GM18505 (cell line): ENCODE measurements at regions not wholly inside any gene's neighbourhood (a gene's known extent, or its start where the extent isn't known, plus 50 kb on each side); places are given as distances from the start of the nearest gene placed in this dataset.

Source experiments
- ATAC-seq: cut with Tn5 transposase; IDR thresholded peaks from one replicate; pipeline ENCODE4 v1.9.1; 2021; ENCODE audit not compliant: unreplicated experiment
- POLR2A ChIP-seq: IDR thresholded peaks from 4 replicates; pipeline ENCODE4 v1.6.1; 2011; ENCODE audit warnings: borderline replicate concordance; ENCODE audit not compliant: insufficient read depth, insufficient read length; ENCODE audit errors: extremely low read depth

DNA sequence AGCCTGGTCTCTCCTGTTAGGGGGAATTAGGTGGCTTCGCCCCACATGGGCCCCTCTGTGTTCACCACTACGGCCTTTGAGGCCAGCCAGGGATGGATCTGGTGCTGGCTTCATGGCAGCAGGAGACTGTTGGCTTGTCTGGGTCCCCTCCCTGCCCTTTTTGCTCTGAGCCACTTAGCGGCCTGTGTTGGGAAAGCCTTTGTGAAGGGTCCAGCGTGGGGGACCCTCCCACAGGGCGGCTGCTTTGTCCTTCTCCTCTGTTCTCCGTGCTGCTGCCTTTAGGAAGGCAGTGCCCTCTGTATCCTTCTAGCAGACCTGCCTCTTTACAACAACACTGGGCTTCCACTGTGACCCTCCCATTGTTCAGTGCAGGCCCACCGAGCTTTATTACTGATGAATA lies 118.4 kb downstream of the TSN start:
- no peak for ATAC-seq
- TF ChIP-seq POLR2A: no peak

DNA sequence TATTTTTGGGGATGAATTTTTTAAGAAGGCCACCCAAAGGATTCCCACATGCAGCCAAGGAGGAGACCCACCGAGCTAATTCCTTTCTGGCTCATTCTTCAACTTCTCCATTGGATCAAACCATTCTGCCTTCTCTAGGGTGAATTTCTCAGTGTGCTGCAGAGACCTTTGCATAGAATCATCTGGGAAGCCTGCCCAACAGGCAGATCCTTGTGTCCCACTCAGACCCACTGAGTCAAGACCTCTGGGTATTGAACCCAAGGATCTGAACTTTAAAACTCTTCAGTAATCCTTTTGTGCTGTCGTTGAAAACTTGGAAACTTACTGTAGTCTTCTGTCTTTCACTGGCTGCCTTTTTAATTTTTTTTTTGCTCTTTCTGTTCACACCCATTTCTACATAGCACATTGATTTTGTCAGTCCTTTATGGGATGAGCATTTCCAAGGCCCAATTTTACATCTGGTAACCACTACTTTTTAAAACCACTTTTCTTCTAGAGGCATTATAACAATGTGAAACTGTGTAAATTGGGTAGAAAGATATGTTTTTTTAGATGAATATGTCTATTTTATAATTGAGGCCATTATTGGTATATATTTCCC lies 120.2 kb downstream of the TSN start:
- ATAC-seq: no peak
- no peak for TF ChIP-seq POLR2A

DNA sequence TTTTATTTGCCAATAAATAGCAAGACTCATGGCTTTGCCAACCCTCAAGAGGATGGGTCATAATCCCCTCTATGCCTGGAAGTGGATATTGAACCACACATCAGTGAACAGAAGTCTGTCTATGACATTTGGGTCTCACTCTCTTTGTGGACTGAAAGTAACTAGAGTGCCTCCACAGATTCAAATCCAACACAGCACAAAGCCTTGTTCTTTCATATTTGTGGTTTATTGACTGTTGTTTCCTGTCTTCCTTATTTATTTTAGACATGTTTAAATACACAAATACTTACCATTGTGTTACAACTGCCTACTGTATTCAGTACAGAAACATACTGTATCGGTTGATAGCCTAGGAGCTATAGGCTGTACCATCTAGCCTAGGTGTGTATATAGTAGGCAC lies 121.9 kb downstream of the TSN start:
- TF ChIP-seq POLR2A: no peak
- ATAC-seq: no peak

DNA sequence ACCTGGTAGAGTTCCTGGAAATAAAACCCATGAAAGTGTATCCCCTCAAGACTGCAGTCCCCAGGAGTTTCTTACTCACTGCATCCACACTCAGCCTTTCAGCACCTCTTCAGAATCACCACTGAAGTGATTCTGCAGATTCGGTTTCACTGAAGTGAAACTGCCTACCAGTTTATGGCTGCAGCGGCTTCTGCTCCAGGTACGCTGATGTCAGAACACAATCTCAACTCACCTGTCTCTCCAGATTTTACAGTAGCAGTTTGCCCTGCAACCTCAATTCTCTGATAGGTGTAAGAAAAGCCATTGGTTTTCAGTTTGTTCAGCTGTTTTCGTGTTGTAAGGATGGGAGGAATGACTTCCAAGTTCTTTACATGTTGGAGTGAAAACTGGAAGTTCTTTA lies 124.8 kb downstream of the TSN start:
- TF ChIP-seq POLR2A: no peak
- ATAC-seq: no peak

DNA sequence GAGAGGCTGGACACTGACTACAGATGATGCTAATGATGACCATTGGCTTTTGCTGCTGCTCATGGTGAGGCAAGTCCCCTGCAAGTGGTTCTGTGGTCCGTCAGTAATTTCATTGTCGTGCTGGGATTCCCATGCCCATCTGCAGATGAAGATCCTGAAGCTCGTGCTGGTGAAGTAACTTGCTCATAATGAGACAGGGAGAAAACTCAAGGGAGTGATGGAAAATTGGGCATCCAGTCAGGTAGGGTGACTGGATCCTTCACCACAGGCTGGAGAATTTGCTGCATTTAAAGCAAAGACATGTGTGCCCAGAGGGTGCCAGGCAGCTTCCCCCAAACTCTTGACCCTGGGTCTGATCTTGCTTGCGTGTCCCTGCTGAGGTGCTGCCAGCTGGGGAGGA lies 125.6 kb downstream of the TSN start:
- ATAC-seq: no peak
- no peak for TF ChIP-seq POLR2A

DNA sequence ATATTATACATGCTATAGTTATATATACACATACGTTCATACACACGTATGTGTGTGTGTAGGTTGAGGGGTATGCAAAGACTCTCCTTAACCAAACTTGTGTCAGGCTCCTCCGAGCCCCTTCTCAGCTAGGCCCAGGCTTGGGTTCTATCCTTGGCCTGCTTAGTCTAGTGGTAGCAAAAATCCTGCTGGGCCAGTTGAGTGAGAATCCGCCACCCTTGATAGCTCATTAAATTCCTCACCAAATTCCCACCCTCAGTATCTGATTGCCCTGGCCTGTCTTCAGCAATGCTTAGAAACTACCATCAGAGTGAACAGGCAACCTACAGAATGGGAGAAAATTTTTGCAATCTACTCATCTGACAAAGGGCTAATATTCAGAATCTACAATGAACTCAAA lies 126.5 kb downstream of the TSN start:
- no peak for TF ChIP-seq POLR2A
- no peak for ATAC-seq

DNA sequence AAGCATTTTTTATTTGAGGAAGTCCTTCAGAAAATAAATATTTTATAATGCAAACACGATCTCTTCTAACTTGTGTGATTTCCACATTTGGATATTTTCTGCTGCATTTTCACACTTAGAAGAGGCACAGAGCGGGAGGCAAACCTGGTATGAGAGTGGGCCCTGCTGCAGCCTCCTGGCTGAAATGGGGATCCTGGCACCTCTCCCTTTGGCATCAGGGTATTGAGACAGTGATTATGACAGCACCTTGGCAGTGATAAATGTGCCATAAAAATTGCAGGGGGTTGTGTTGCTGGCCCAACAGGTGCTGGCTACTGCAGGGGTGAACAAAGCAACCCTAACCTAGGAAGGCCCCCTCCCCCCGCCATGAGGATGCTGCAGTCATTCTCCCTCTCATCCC lies 128.6 kb downstream of the TSN start:
- TF ChIP-seq POLR2A: no peak
- no peak for ATAC-seq

DNA sequence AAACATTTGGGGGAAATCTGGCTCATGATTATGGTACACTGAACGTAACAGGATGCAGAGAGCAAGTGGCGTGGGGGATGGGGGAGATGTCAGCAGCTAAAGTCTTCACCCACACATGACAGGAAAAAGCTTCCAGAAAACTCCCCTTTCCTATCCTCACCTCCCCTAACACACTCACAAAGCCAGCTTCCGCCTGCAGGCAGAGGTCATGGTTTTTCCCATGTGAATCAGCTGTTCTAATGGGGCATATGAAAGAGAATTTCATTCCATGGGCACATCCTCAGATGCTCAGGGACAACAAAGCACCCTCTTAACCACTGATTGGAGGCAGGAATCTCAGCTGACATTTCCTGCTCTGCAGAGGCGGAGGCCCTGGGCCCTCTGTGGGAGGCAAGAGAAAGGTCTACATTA lies 129.1 kb downstream of the TSN start:
- no peak for ATAC-seq
- TF ChIP-seq POLR2A: no peak

DNA sequence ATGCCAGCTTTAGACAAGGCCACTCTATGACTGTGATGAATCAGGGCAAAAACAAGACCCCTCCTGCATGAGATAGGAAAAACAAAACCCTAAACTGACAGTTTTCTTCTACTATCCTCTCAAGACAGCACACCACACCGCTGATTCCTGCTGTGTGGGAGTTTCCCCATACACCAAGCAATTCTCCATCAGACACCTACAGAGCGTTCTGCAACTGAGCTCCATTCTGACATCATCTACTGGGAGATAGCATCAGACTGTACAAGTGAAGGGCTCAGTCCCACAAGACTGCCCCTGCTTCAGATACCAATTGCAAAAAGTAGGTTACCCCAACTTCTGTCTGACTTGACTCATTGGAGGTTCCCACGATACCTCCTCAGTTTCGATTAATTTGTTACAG lies 130.6 kb downstream of the TSN start:
- no peak for TF ChIP-seq POLR2A
- no peak for ATAC-seq

DNA sequence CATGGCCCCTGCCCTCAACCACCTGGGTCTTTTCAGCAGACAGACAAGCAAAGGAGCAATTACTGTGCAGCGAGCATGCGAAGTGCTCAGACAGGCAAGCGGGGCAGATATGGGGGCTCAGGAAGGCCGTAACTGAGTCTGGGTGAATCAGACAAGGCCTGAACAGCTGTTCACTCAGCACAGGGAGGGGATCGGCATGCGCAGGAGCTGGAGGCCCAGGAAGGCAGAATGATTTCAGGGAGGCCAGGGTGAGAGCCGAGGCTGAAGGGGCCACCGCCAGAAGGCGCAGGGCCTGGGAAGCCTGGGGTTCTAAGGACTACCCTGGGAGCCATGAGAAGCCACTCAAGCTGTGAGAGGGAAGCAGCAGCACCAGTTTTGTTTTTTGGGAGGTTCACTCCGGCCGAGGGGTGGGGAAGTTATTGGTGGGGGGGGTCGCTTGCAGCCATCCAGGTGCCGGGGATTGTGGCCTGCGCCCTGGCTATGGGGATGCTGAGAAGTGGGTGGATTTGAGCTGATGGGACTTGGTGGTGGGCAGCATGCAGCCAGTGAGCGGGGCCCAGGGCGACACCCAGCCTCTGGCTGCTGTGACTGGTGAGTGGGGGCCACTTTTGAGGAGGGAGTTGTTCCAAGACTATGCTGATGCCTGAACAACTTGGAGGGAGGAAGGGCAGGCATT lies 132.2 kb downstream of the TSN start:
- TF ChIP-seq POLR2A: no peak
- ATAC-seq: no peak

DNA sequence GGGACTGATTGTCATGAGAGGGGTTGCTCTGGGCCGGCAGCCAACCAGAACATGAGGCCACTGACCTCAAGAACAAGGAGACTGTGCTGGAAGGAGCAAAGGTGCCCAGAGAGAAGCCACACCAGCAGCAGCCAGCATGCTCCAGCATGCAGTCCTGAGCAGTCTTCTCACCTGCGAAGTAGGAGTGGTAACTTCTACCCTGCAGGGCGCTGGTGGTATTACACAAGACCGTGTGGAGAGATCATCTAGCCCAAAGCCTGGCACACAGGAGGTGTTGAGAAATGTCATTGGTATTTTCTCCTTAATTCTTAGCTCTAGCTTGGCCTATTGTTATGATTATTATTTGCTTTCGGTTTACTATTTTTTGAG lies 132.7 kb downstream of the TSN start:
- no peak for TF ChIP-seq POLR2A
- peak; percentile 76 for ATAC-seq

DNA sequence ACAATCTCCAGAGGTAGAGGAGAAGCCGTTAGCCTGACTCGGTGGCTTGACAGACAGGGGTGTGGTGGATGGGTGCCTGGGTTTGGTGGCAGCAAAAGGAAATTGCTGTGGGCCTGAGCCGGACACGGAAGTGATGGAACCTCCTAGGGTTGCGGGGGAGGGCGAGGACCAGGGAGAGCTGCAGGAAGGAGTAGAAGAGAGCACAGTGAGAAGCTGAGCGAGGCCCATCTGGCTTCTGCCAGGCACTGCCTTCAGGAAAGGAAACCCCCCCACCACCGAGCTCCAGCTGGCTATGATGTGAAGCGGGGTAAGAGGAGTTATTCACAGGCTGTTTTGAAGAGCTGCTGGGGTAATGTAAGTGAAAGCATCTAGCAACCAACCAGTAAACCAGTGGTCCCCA lies 134.6 kb downstream of the TSN start:
- TF ChIP-seq POLR2A: no peak
- no peak for ATAC-seq

DNA sequence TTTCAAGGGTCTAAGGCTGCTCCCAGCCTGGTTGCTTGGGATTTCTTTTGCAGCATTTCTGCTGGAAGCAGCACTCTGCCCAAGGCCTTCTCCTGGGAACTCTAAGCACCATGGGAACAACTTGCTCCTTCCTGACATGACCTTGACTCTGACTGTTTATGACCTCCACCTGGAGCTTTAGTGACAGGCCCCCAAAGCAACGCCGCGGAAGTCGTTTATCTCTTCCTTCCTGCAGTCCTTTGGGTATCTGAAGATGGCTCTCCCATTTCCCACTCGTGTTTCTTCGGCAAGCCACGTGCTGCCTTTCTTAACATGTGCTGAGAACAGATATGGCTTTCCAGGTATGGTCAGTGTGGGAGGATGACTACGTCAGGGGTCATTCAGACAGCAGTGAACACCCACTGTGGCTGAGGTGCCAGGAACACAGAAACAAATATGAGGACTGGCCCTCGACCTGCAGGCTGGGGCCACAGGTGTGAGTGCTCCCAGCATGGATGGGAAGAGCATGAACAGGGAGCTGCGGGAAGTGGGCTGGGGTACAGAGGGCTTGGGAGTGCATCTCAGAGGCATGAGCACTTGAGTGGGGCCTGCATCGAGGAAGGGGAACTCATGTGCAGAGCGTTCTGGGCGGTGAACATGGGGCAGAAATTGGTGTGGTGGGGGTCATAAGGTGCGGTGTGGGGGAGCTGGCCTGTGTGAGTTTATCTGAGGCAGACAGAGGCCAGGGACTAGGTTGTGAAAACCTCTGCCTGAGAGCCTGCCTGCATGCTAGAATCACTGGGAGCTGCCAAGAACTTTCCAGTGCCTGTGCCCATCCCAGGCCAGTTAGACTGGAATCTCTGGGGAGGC lies 140.5 kb downstream of the TSN start:
- ATAC-seq: no peak
- TF ChIP-seq POLR2A: no peak

DNA sequence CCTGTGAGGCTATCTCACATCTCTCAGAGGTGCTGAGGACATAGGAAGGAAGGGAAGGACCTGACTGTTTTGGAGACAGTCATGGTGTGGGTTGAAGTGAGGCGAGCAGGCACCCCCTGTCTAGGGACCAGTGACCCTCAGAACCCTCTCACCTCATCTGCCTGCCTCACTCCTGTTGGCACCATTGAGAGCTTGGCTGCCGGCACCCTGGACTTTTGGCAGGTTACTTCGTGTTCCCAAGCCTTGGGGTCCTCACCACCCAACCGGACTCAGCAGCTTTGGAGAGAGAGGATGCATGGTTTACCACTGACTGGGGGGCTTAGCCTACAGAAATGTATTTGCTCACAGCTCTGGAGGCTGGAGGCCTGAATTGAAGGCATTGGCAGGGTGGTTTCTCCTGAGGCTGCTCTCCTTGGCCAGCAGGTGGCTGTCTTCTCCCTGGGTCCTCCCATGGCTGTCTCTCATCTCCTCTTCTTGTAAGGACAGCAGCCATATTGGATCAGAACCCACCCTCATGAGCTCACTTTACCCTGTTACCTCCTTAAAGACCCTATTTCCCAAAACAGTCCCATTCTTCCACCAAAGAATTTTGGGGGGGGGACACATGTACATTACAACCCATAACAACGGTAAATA lies 142.0 kb downstream of the TSN start:
- peak; percentile 80 for ATAC-seq
- TF ChIP-seq POLR2A: no peak

DNA sequence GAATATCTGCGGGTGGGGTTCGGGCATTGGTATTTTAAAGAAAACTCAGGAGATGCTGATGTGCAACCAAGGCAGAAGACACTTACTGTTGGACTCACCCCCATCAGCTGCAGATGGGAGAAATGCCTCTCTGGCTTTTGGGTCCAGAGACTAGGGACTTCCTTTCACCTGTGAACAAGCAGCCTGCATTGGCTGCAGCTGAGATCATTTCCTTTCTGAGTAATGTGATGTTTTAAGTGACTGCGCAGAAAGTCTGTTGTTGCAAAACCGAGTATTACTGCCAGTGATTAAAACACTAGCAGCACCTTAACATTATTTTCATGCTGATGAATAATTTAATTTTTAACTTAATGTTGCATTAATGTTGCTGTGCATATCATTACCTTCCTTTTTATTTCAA lies 143.0 kb downstream of the TSN start:
- ATAC-seq: no peak
- TF ChIP-seq POLR2A: no peak

DNA sequence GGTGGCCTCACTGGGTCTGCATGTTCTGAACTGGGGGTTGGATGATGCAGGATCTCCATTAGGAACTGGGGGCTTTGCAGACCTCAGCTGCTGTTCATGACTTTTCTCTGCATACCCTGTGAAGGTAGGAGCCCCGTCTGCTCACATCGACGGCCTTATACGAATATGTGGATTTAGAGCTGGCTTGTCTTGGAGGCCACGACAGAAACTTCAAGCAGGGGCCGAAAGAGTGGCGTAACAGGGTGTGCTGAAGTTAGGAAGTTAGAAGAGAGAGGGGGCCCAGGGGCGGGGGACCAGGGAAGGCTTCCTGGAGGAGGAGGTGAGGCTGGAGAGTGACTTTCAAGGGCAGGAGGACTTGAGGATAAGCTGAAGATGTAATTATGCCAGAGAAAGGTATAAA lies 144.9 kb downstream of the TSN start:
- no peak for ATAC-seq
- no peak for TF ChIP-seq POLR2A
